ENCODE measurements at regions not wholly inside any gene's neighbourhood (a gene's known extent, or its start where the extent isn't known, plus 50 kb on each side); places are given as distances from the start of the nearest gene placed in this dataset.

- no peak for TF ChIP-seq TAF1 (IDR thresholded peaks at IDR 0.05; ENCODE audit: low read depth, low read length)
- no peak for TF ChIP-seq POLR2A (IDR thresholded peaks at IDR 0.05; ENCODE audit: low read depth, low read length)
- TF ChIP-seq PAX5 (IDR thresholded peaks at IDR 0.05; ENCODE audit: insufficient read depth, low read length, severe bottlenecking): no peak
- TF ChIP-seq SPI1 (IDR thresholded peaks at IDR 0.05; ENCODE audit: low read depth, low read length): no peak
- TF ChIP-seq POU2F2 (IDR thresholded peaks at IDR 0.05; ENCODE audit: low read depth, low read length): no peak
- DNase-seq (ENCODE audit: insufficient read length, low spot score): no peak
Measured at GRCh38 chr10:128747582-128748346, 621.5 kb upstream of the MKI67 start.

GRCh38 chr10:128751284-128751683 is 625.1 kb upstream of the MKI67 start:
- no peak for DNase-seq (ENCODE audit: insufficient read length, low spot score)
- TF ChIP-seq POU2F2 (IDR thresholded peaks at IDR 0.05; ENCODE audit: low read depth, low read length): no peak
- TF ChIP-seq PAX5 (IDR thresholded peaks at IDR 0.05; ENCODE audit: insufficient read depth, low read length, severe bottlenecking): no peak
- TF ChIP-seq POLR2A (IDR thresholded peaks at IDR 0.05; ENCODE audit: low read depth, low read length): no peak
- no peak for TF ChIP-seq TAF1 (IDR thresholded peaks at IDR 0.05; ENCODE audit: low read depth, low read length)
- no peak for TF ChIP-seq SPI1 (IDR thresholded peaks at IDR 0.05; ENCODE audit: low read depth, low read length)
- TF ChIP-seq POLR2AphosphoS5 (IDR thresholded peaks at IDR 0.05; ENCODE audit: low read depth, low read length): no peak
- FAIRE-seq: no peak

More at GRCh38 chr10:128747582-128748346, 621.5 kb upstream of the MKI67 start:
- no peak for FAIRE-seq

- DNase-seq (ENCODE audit: insufficient read length, low spot score) (no peak), FAIRE-seq (no peak)
- no peak for TF ChIP-seq SPI1 (IDR thresholded peaks at IDR 0.05; ENCODE audit: low read depth, low read length)
- TF ChIP-seq TAF1 (IDR thresholded peaks at IDR 0.05; ENCODE audit: low read depth, low read length): no peak
- no peak for TF ChIP-seq PAX5 (IDR thresholded peaks at IDR 0.05; ENCODE audit: insufficient read depth, low read length, severe bottlenecking)
- TF ChIP-seq POLR2A (IDR thresholded peaks at IDR 0.05; ENCODE audit: low read depth, low read length): no peak
- no peak for TF ChIP-seq POLR2AphosphoS5 (IDR thresholded peaks at IDR 0.05; ENCODE audit: low read depth, low read length)
- no peak for TF ChIP-seq POU2F2 (IDR thresholded peaks at IDR 0.05; ENCODE audit: low read depth, low read length)
Measured at GRCh38 chr10:128751851-128752250, 625.6 kb upstream of the MKI67 start.

- no peak for TF ChIP-seq PAX5 (IDR thresholded peaks at IDR 0.05; ENCODE audit: insufficient read depth, low read length, severe bottlenecking)
- TF ChIP-seq POU2F2 (IDR thresholded peaks at IDR 0.05; ENCODE audit: low read depth, low read length): no peak
- no peak for DNase-seq (ENCODE audit: insufficient read length, low spot score)
- FAIRE-seq: no peak
Measured at GRCh38 chr10:128759174-128759573, 633.0 kb upstream of the MKI67 start.

GRCh38 chr10:128763588-128763987 is 637.4 kb upstream of the MKI67 start:
- FAIRE-seq: no peak
- no peak for TF ChIP-seq TAF1 (IDR thresholded peaks at IDR 0.05; ENCODE audit: low read depth, low read length)
- no peak for TF ChIP-seq POLR2A (IDR thresholded peaks at IDR 0.05; ENCODE audit: low read depth, low read length)
- TF ChIP-seq POLR2AphosphoS5 (IDR thresholded peaks at IDR 0.05; ENCODE audit: low read depth, low read length): no peak
- no peak for TF ChIP-seq PAX5 (IDR thresholded peaks at IDR 0.05; ENCODE audit: insufficient read depth, low read length, severe bottlenecking)
- no peak for TF ChIP-seq SPI1 (IDR thresholded peaks at IDR 0.05; ENCODE audit: low read depth, low read length)
- TF ChIP-seq POU2F2 (IDR thresholded peaks at IDR 0.05; ENCODE audit: low read depth, low read length): no peak
- DNase-seq (ENCODE audit: insufficient read length, low spot score): no peak

- DNase-seq (ENCODE audit: insufficient read length, low spot score) (no peak), FAIRE-seq (no peak)
- TF ChIP-seq POU2F2 (IDR thresholded peaks at IDR 0.05; ENCODE audit: low read depth, low read length): no peak
- no peak for TF ChIP-seq POLR2A (IDR thresholded peaks at IDR 0.05; ENCODE audit: low read depth, low read length)
- no peak for TF ChIP-seq PAX5 (IDR thresholded peaks at IDR 0.05; ENCODE audit: insufficient read depth, low read length, severe bottlenecking)
- TF ChIP-seq TAF1 (IDR thresholded peaks at IDR 0.05; ENCODE audit: low read depth, low read length): no peak
- no peak for TF ChIP-seq POLR2AphosphoS5 (IDR thresholded peaks at IDR 0.05; ENCODE audit: low read depth, low read length)
- TF ChIP-seq SPI1 (IDR thresholded peaks at IDR 0.05; ENCODE audit: low read depth, low read length): no peak
Measured at GRCh38 chr10:128764190-128764589, 638.0 kb upstream of the MKI67 start.

GRCh38 chr10:128766915-128767314 is 640.7 kb upstream of the MKI67 start:
- DNase-seq (ENCODE audit: insufficient read length, low spot score) (no peak), FAIRE-seq (no peak)
- TF ChIP-seq SPI1 (IDR thresholded peaks at IDR 0.05; ENCODE audit: low read depth, low read length) (no peak), PAX5 (IDR thresholded peaks at IDR 0.05; ENCODE audit: insufficient read depth, low read length, severe bottlenecking) (no peak), POLR2A (IDR thresholded peaks at IDR 0.05; ENCODE audit: low read depth, low read length) (no peak), POLR2AphosphoS5 (IDR thresholded peaks at IDR 0.05; ENCODE audit: low read depth, low read length) (no peak), POU2F2 (IDR thresholded peaks at IDR 0.05; ENCODE audit: low read depth, low read length) (no peak), TAF1 (IDR thresholded peaks at IDR 0.05; ENCODE audit: low read depth, low read length) (no peak)

GRCh38 chr10:128774979-128775378 is 648.8 kb upstream of the MKI67 start:
- no peak for FAIRE-seq
- no peak for DNase-seq (ENCODE audit: insufficient read length, low spot score)
- TF ChIP-seq SPI1 (IDR thresholded peaks at IDR 0.05; ENCODE audit: low read depth, low read length) (no peak), POLR2A (IDR thresholded peaks at IDR 0.05; ENCODE audit: low read depth, low read length) (no peak), POLR2AphosphoS5 (IDR thresholded peaks at IDR 0.05; ENCODE audit: low read depth, low read length) (no peak), PAX5 (IDR thresholded peaks at IDR 0.05; ENCODE audit: insufficient read depth, low read length, severe bottlenecking) (no peak), POU2F2 (IDR thresholded peaks at IDR 0.05; ENCODE audit: low read depth, low read length) (no peak), TAF1 (IDR thresholded peaks at IDR 0.05; ENCODE audit: low read depth, low read length) (no peak)

- TF ChIP-seq TAF1 (IDR thresholded peaks at IDR 0.05; ENCODE audit: low read depth, low read length) (no peak), PAX5 (IDR thresholded peaks at IDR 0.05; ENCODE audit: insufficient read depth, low read length, severe bottlenecking) (no peak), POLR2A (IDR thresholded peaks at IDR 0.05; ENCODE audit: low read depth, low read length) (no peak), POLR2AphosphoS5 (IDR thresholded peaks at IDR 0.05; ENCODE audit: low read depth, low read length) (no peak), SPI1 (IDR thresholded peaks at IDR 0.05; ENCODE audit: low read depth, low read length) (no peak), POU2F2 (IDR thresholded peaks at IDR 0.05; ENCODE audit: low read depth, low read length) (no peak)
- no peak for FAIRE-seq
- no peak for DNase-seq (ENCODE audit: insufficient read length, low spot score)
Measured at GRCh38 chr10:128775743-128776142, 649.5 kb upstream of the MKI67 start.

Measured in GM12891 (cell line).